RPMI8226 (cell line): ENCODE measurements at regions not wholly inside any gene's neighbourhood (a gene's known extent, or its start where the extent isn't known, plus 50 kb on each side); places are given as distances from the start of the nearest gene placed in this dataset.
A peak's percentile ranks its signal among the peaks of the same experiment; 100 is the strongest.

ENCODE experiments used
- DNase-seq: peaks from one replicate; pipeline ENCODE4 v3.0.0-alpha.2; 2015

- DNase-seq: no peak
Measured at GRCh38 chr3:180829409-180830405, 82.8 kb upstream of the FXR1 start.

- DNase-seq: no peak
Measured at GRCh38 chr3:180835501-180835900, 77.0 kb upstream of the FXR1 start.

- no peak for DNase-seq
Measured at GRCh38 chr3:180836766-180837165, 75.7 kb upstream of the FXR1 start.

GRCh38 chr3:180854887-180855286, 57.6 kb upstream of the FXR1 start:
- DNase-seq: no peak

- DNase-seq: peak; percentile 64
Measured at GRCh38 chr3:180855364-180855763, 57.1 kb upstream of the FXR1 start.

- DNase-seq: peak; percentile 64
Measured at GRCh38 chr3:180855956-180856355, 56.5 kb upstream of the FXR1 start.

- no peak for DNase-seq
Measured at GRCh38 chr3:180860180-180860858, 52.2 kb upstream of the FXR1 start.
